GM23248 (cell line): ENCODE measurements at regions not wholly inside any gene's neighbourhood (a gene's known extent, or its start where the extent isn't known, plus 50 kb on each side); places are given as distances from the start of the nearest gene placed in this dataset.

ENCODE experiments used
- DNase-seq: peaks from one replicate; pipeline ENCODE4 v3.0.0-alpha.2; 2015
- H2AFZ ChIP-seq: fragments of 200-600 bp; sonication (generic); 2 replicates; pipeline ENCODE4 v1.6.1; 2016; ENCODE audit warnings: antibody characterized with exemption
- H3F3A ChIP-seq: fragments of 200-600 bp; sonication (generic); 2 replicates; pipeline ENCODE4 v1.6.1; 2016; ENCODE audit warnings: mild to moderate bottlenecking, antibody characterized with exemption, mixed run types; ENCODE audit not compliant: insufficient read depth
- H3K27ac ChIP-seq: fragments of 200-600 bp; sonication (generic); 2 replicates; pipeline ENCODE4 v1.5.1; 2016; ENCODE audit warnings: mild to moderate bottlenecking
- H3K27me3 ChIP-seq: fragments of 200-600 bp; sonication (generic); replicated peaks from 2 replicates; pipeline ENCODE4 v1.6.1; 2016; ENCODE audit warnings: mild to moderate bottlenecking; ENCODE audit not compliant: insufficient read depth
- H3K36me3 ChIP-seq: fragments of 200-600 bp; sonication (generic); 2 replicates; pipeline ENCODE4 v1.6.1; 2016; ENCODE audit warnings: low read depth, mild to moderate bottlenecking
- H3K4me1 ChIP-seq: fragments of 200-600 bp; sonication (generic); 2 replicates; pipeline ENCODE4 v1.6.1; 2016; ENCODE audit warnings: mild to moderate bottlenecking; ENCODE audit not compliant: insufficient read depth
- H3K4me2 ChIP-seq: fragments of 200-600 bp; sonication (generic); one replicate; pipeline ENCODE4 v1.6.1; 2016; ENCODE audit warnings: mild to moderate bottlenecking; ENCODE audit not compliant: unreplicated experiment
- H3K4me3 ChIP-seq: fragments of 200-600 bp; sonication (generic); 2 replicates; pipeline ENCODE4 v1.5.1; 2016; ENCODE audit warnings: mild to moderate bottlenecking
- H3K79me2 ChIP-seq: fragments of 200-600 bp; sonication (generic); 2 replicates; pipeline ENCODE4 v1.6.1; 2016; ENCODE audit warnings: mild to moderate bottlenecking; ENCODE audit not compliant: insufficient read depth
- H3K9ac ChIP-seq: fragments of 200-600 bp; sonication (generic); 2 replicates; pipeline ENCODE4 v1.6.1; 2016; ENCODE audit warnings: mild to moderate bottlenecking
- H3K9me2 ChIP-seq: fragments of 200-600 bp; sonication (generic); 2 replicates; pipeline ENCODE4 v1.6.1; 2016; ENCODE audit warnings: mixed run types, mild to moderate bottlenecking, moderate library complexity; ENCODE audit not compliant: insufficient read depth
- H3K9me3 ChIP-seq: fragments of 200-600 bp; sonication (generic); one replicate; pipeline ENCODE4 v1.6.1; 2017; ENCODE audit warnings: low read depth
- H4K20me1 ChIP-seq: fragments of 200-600 bp; sonication (generic); 2 replicates; pipeline ENCODE4 v1.6.0; 2016; ENCODE audit not compliant: insufficient read depth
- EZH2 ChIP-seq: fragments of 200-600 bp; sonication (generic); IDR thresholded peaks from 2 replicates; pipeline ENCODE4 v1.6.1; 2018; ENCODE audit warnings: antibody characterized with exemption, mild to moderate bottlenecking; ENCODE audit not compliant: insufficient read depth, poor library complexity, severe bottlenecking
- EZH2phosphoT487 ChIP-seq: fragments of 200-600 bp; sonication (generic); IDR thresholded peaks from 2 replicates; pipeline ENCODE4 v1.6.1; 2018; ENCODE audit warnings: antibody characterized with exemption, moderate library complexity, mild to moderate bottlenecking, low read depth; ENCODE audit not compliant: insufficient read depth
- WGBS, 2 experiments: methylation state at CpG; one replicate each; pipeline ENCODE4 v1.1.6; 2015 to 2017; ENCODE audit warnings: low lambda C conversion rate in 2 of 2, low coverage in 1 of 2; ENCODE audit errors: missing lambda C conversion rate in 2 of 2; 5-methylcytosine and 5-hydroxymethylcytosine counted together
- in situ Hi-C: fragments of 300-500 bp; cut with MboI; formaldehyde crosslinking; loops from 2 replicates; pipeline ENCODE4 v1.15.0; 2020

GRCh38 chr5:51494821-51495220 is 111.6 kb downstream of the ISL1 start:
- Histone ChIP-seq H3K9me2 (no peaks in the 10 kb centered on the region), H3K27me3 (no peaks in the 10 kb centered on the region), H2AFZ (no peak overlapping the region), H3K4me3 (no peak overlapping the region), H3K79me2 (no peaks in the 10 kb centered on the region), H4K20me1 (no peaks in the 10 kb centered on the region), H3K9me3 (no peaks in the 10 kb centered on the region), H3K36me3 (no peaks in the 10 kb centered on the region), H3K4me1 (no peaks in the 10 kb centered on the region), H3K4me2 (no peak overlapping the region), H3K27ac (no peak overlapping the region), H3F3A (no peaks in the 10 kb centered on the region), H3K9ac (no peak overlapping the region)
- 60 to 67% methylated on average over 12 of the region's 12 CpGs for WGBS, 2 experiments
- TF ChIP-seq EZH2 = no peak
- TF ChIP-seq EZH2phosphoT487 = no peak
- in situ Hi-C loops = no loop called here
- no peak for DNase-seq

- Histone ChIP-seq H3K9me2 (no peaks in the 10 kb centered on the region), H3K27ac (no peak overlapping the region), H3F3A (no peaks in the 10 kb centered on the region), H4K20me1 (no peaks in the 10 kb centered on the region), H3K36me3 (no peaks in the 10 kb centered on the region), H3K9ac (no peak overlapping the region), H3K79me2 (no peaks in the 10 kb centered on the region), H3K4me1 (no peaks in the 10 kb centered on the region), H3K9me3 (no peaks in the 10 kb centered on the region), H3K4me3 (no peak overlapping the region), H3K4me2 (no peak overlapping the region), H2AFZ (no peak overlapping the region), H3K27me3 (no peaks in the 10 kb centered on the region)
- 5 to 10% methylated on average over 2 of the region's 2 CpGs for WGBS, 2 experiments
- in situ Hi-C loops = no loop called here
- DNase-seq = peak; percentile 19
- TF ChIP-seq EZH2phosphoT487 = no peak
- no peak for TF ChIP-seq EZH2
Measured at GRCh38 chr5:51495672-51496071, 112.4 kb downstream of the ISL1 start.

GRCh38 chr5:51517838-51518237 is 134.6 kb downstream of the ISL1 start:
- H3K9me3 ChIP-seq = no peaks in the 10 kb centered on the region
- H3K4me3 ChIP-seq = no peak overlapping the region
- no peaks in the 10 kb centered on the region for H4K20me1 ChIP-seq
- no peak for DNase-seq
- in situ Hi-C loops = no loop called here
- H3K9ac ChIP-seq = no peak overlapping the region
- no peak overlapping the region for H3K4me2 ChIP-seq
- no peak overlapping the region for H2AFZ ChIP-seq
- H3K79me2 ChIP-seq = no peaks in the 10 kb centered on the region
- 4% methylated on average over 1 of the region's 1 CpG for WGBS, 2 experiments
- H3K4me1 ChIP-seq = no peaks in the 10 kb centered on the region
- H3K27me3 ChIP-seq = no peaks in the 10 kb centered on the region
- TF ChIP-seq EZH2 (no peak), EZH2phosphoT487 (no peak)
- no peak overlapping the region for H3K27ac ChIP-seq
- H3F3A ChIP-seq = no peaks in the 10 kb centered on the region
- no peaks in the 10 kb centered on the region for H3K9me2 ChIP-seq
- H3K36me3 ChIP-seq = no peaks in the 10 kb centered on the region

- Histone ChIP-seq H3K27me3 (no peaks in the 10 kb centered on the region), H4K20me1 (no peaks in the 10 kb centered on the region), H3K27ac (no peak overlapping the region), H3K9me2 (no peaks in the 10 kb centered on the region), H3F3A (no peaks in the 10 kb centered on the region), H3K9ac (no peak overlapping the region), H3K36me3 (no peaks in the 10 kb centered on the region), H3K79me2 (no peaks in the 10 kb centered on the region), H3K4me3 (no peak overlapping the region), H3K4me2 (no peak overlapping the region), H3K9me3 (no peaks in the 10 kb centered on the region), H3K4me1 (no peaks in the 10 kb centered on the region), H2AFZ (no peak overlapping the region)
- 6 to 8% methylated on average over 5 of the region's 5 CpGs for whole genome bisulfite sequencing, 2 experiments
- in situ Hi-C loops = no loop called here
- no peak for TF ChIP-seq EZH2phosphoT487
- no peak for TF ChIP-seq EZH2
- DNase-seq = no peak
Measured at GRCh38 chr5:51518607-51519006, 135.4 kb downstream of the ISL1 start.

- no peaks in the 10 kb centered on the region for H3K79me2 ChIP-seq
- H3K9ac ChIP-seq = no peak overlapping the region
- no peaks in the 10 kb centered on the region for H3K9me3 ChIP-seq
- H3K4me2 ChIP-seq = no peak overlapping the region
- no peak overlapping the region for H3K27ac ChIP-seq
- no peaks in the 10 kb centered on the region for H3F3A ChIP-seq
- TF ChIP-seq EZH2 (no peak), EZH2phosphoT487 (no peak)
- H2AFZ ChIP-seq = no peak overlapping the region
- H3K4me1 ChIP-seq = no peaks in the 10 kb centered on the region
- H3K27me3 ChIP-seq = no peaks in the 10 kb centered on the region
- in situ Hi-C loops = no loop called here
- H3K36me3 ChIP-seq = no peaks in the 10 kb centered on the region
- WGBS, 2 experiments = 29 to 31% methylated on average over 5 of the region's 5 CpGs
- no peaks in the 10 kb centered on the region for H4K20me1 ChIP-seq
- no peaks in the 10 kb centered on the region for H3K9me2 ChIP-seq
- DNase-seq = no peak
- no peak overlapping the region for H3K4me3 ChIP-seq
Measured at GRCh38 chr5:51521583-51521982, 138.3 kb downstream of the ISL1 start.
